ENCODE measurements at regions not wholly inside any gene's neighbourhood (a gene's known extent, or its start where the extent isn't known, plus 50 kb on each side); places are given as distances from the start of the nearest gene placed in this dataset.
"Not testable (repeated sequence)": the region's sequence is repeated elsewhere in the genome, so short reads cannot be mapped to it uniquely, and the experiment has no call there.

DNA sequence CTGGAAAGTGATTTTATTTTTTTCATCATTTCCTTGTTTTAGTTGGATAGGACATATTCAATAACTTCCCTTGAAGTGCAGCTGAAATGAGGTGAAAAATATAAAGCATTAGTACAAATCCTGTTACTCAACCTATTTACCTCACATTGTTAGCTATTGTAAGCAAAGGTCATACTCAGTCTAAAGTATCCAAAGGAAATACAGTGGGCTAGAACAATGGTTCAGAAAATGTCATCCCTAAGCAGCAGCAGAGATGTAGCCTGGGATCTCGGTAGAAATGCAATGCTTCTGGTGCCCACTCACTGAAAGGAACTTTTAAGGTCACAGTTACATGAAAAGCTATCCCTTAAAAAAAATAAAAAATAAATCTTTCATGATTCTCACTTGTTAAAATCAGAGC, 300.6 kb downstream of the PPP4R3C start:
- no peaks in the 10 kb centered on the region for H3K36me3 ChIP-seq (ENCODE audit: insufficient read depth, insufficient read length, low read length)
- H3K4me1 ChIP-seq (ENCODE audit: insufficient read depth, insufficient read length): no peaks in the 10 kb centered on the region
- H3K9ac ChIP-seq (ENCODE audit: insufficient read length, low read depth): no peak overlapping the region
- TF ChIP-seq ZNF274 (IDR thresholded peaks at IDR 0.05; ENCODE audit: low read depth, low read length): no peak
- TF ChIP-seq SUZ12 (IDR thresholded peaks at IDR 0.05; ENCODE audit: extremely low read depth, insufficient read depth, insufficient read length): no peak
- no peak for TF ChIP-seq YY1 (IDR thresholded peaks at IDR 0.05; ENCODE audit: insufficient read depth, insufficient read length)
- H3K9me3 ChIP-seq (ENCODE audit: insufficient read depth, low read length): no peaks in the 10 kb centered on the region
- DNase-seq (ENCODE audit: low read depth, low spot score): no peak
- no peaks in the 10 kb centered on the region for H3K27me3 ChIP-seq (ENCODE audit: insufficient read depth, insufficient read length)
- no peak overlapping the region for H3K4me3 ChIP-seq (ENCODE audit: insufficient read length, low read depth)

DNA sequence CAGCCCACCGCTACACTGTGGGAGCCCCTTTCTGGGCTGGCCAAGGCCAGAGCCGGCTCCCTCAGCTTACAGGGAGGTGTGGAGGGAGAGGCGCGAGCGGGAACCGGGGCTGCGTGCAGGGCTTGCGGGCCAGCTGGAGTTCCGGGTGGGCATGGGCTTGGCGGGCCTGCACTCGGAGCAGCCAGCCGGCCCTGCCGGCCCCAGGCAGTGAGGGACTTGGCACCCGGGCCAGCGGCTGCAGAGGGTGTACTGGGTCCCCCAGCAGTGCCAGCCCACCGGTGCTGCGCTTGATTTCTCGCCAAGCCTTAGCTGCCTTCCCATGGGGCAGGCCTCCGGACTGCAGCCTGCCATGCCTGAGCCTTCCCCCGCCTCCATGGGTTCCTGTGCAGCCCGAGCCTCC, 306.2 kb downstream of the PPP4R3C start:
- H3K36me3 ChIP-seq (ENCODE audit: insufficient read depth, insufficient read length, low read length); DNase-seq (ENCODE audit: low read depth, low spot score); H3K27me3 ChIP-seq (ENCODE audit: insufficient read depth, insufficient read length); H3K9me3 ChIP-seq (ENCODE audit: insufficient read depth, low read length); H3K9ac ChIP-seq (ENCODE audit: insufficient read length, low read depth); H3K4me1 ChIP-seq (ENCODE audit: insufficient read depth, insufficient read length); H3K4me3 ChIP-seq (ENCODE audit: insufficient read length, low read depth): not testable (repeated sequence)

GRCh38 chrX:27136325-27136724, 326.8 kb downstream of the PPP4R3C start:
- no peak overlapping the region for H3K9ac ChIP-seq (ENCODE audit: insufficient read length, low read depth)
- H3K9me3 ChIP-seq (ENCODE audit: insufficient read depth, low read length): no peaks in the 10 kb centered on the region
- no peak for TF ChIP-seq YY1 (IDR thresholded peaks at IDR 0.05; ENCODE audit: insufficient read depth, insufficient read length)
- no peak for TF ChIP-seq SUZ12 (IDR thresholded peaks at IDR 0.05; ENCODE audit: extremely low read depth, insufficient read depth, insufficient read length)
- no peak for TF ChIP-seq ZNF274 (IDR thresholded peaks at IDR 0.05; ENCODE audit: low read depth, low read length)
- no peak for DNase-seq (ENCODE audit: low read depth, low spot score)
- no peaks in the 10 kb centered on the region for H3K27me3 ChIP-seq (ENCODE audit: insufficient read depth, insufficient read length)
- H3K36me3 ChIP-seq (ENCODE audit: insufficient read depth, insufficient read length, low read length): no peaks in the 10 kb centered on the region
- H3K4me1 ChIP-seq (ENCODE audit: insufficient read depth, insufficient read length): no peaks in the 10 kb centered on the region
- no peak overlapping the region for H3K4me3 ChIP-seq (ENCODE audit: insufficient read length, low read depth)

GRCh38 chrX:27132862-27133261, 330.3 kb downstream of the PPP4R3C start:
- TF ChIP-seq SUZ12 (IDR thresholded peaks at IDR 0.05; ENCODE audit: extremely low read depth, insufficient read depth, insufficient read length) (no peak), YY1 (IDR thresholded peaks at IDR 0.05; ENCODE audit: insufficient read depth, insufficient read length) (no peak), ZNF274 (IDR thresholded peaks at IDR 0.05; ENCODE audit: low read depth, low read length) (no peak)
- no peak overlapping the region for H3K4me3 ChIP-seq (ENCODE audit: insufficient read length, low read depth)
- H3K9me3 ChIP-seq (ENCODE audit: insufficient read depth, low read length): no peaks in the 10 kb centered on the region
- no peaks in the 10 kb centered on the region for H3K27me3 ChIP-seq (ENCODE audit: insufficient read depth, insufficient read length)
- H3K4me1 ChIP-seq (ENCODE audit: insufficient read depth, insufficient read length): no peaks in the 10 kb centered on the region
- no peak overlapping the region for H3K9ac ChIP-seq (ENCODE audit: insufficient read length, low read depth)
- DNase-seq (ENCODE audit: low read depth, low spot score): no peak
- H3K36me3 ChIP-seq (ENCODE audit: insufficient read depth, insufficient read length, low read length): no peaks in the 10 kb centered on the region

DNA sequence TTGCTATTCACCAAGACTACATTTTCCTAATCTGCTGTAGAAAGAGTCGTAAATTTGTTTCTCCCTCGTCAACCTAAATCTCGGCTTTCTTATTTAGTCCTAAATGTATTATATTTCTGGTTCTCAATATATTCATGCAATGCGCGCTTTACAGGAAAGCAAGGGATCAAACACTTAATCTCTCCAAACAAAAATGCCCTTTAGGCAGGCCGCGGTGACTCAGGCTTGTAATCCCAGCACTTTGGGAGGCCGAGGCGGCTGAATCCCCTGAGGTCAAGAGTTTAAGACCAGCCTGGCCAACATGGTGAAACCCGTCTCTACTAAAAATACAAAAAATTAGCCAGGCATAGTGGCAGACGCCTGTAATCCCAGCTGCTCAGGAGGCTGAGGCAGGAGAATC, 376.0 kb downstream of the PPP4R3C start:
- H3K4me1 ChIP-seq (ENCODE audit: insufficient read depth, insufficient read length); H3K9ac ChIP-seq (ENCODE audit: insufficient read length, low read depth); H3K36me3 ChIP-seq (ENCODE audit: insufficient read depth, insufficient read length, low read length); H3K9me3 ChIP-seq (ENCODE audit: insufficient read depth, low read length); DNase-seq (ENCODE audit: low read depth, low spot score); H3K27me3 ChIP-seq (ENCODE audit: insufficient read depth, insufficient read length); H3K4me3 ChIP-seq (ENCODE audit: insufficient read length, low read depth): not testable (repeated sequence)

DNA sequence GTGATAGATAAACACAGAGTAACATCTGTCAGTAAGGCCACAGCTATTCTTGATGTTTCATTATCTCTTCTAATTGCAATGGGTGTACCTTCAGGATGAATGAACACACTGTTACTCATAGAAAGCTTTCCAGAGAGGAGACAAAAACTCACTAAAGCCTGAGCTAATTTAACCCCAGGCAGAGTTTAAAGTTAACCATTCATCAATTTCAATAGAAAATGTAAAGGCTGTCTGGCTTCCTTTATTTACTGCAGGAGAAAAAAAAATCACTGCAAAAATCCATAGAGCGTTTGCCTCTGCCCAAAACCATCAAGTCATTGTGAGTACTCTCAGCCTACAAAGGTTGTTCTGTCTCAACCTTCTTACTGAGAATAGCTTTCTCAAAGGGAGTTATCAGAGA, 376.9 kb downstream of the PPP4R3C start:
- H3K9ac ChIP-seq (ENCODE audit: insufficient read length, low read depth): no peak overlapping the region
- H3K27me3 ChIP-seq (ENCODE audit: insufficient read depth, insufficient read length): no peaks in the 10 kb centered on the region
- no peaks in the 10 kb centered on the region for H3K4me1 ChIP-seq (ENCODE audit: insufficient read depth, insufficient read length)
- H3K36me3 ChIP-seq (ENCODE audit: insufficient read depth, insufficient read length, low read length): no peaks in the 10 kb centered on the region
- H3K4me3 ChIP-seq (ENCODE audit: insufficient read length, low read depth): no peak overlapping the region
- no peak for DNase-seq (ENCODE audit: low read depth, low spot score)
- TF ChIP-seq SUZ12 (IDR thresholded peaks at IDR 0.05; ENCODE audit: extremely low read depth, insufficient read depth, insufficient read length) (no peak), ZNF274 (IDR thresholded peaks at IDR 0.05; ENCODE audit: low read depth, low read length) (no peak), YY1 (IDR thresholded peaks at IDR 0.05; ENCODE audit: insufficient read depth, insufficient read length) (no peak)
- H3K9me3 ChIP-seq (ENCODE audit: insufficient read depth, low read length): no peaks in the 10 kb centered on the region

- no peak overlapping the region for H3K4me3 ChIP-seq (ENCODE audit: insufficient read length, low read depth)
- no peaks in the 10 kb centered on the region for H3K9me3 ChIP-seq (ENCODE audit: insufficient read depth, low read length)
- no peaks in the 10 kb centered on the region for H3K36me3 ChIP-seq (ENCODE audit: insufficient read depth, insufficient read length, low read length)
- TF ChIP-seq YY1 (IDR thresholded peaks at IDR 0.05; ENCODE audit: insufficient read depth, insufficient read length) (no peak), SUZ12 (IDR thresholded peaks at IDR 0.05; ENCODE audit: extremely low read depth, insufficient read depth, insufficient read length) (no peak), ZNF274 (IDR thresholded peaks at IDR 0.05; ENCODE audit: low read depth, low read length) (no peak)
- H3K9ac ChIP-seq (ENCODE audit: insufficient read length, low read depth): no peak overlapping the region
- no peaks in the 10 kb centered on the region for H3K4me1 ChIP-seq (ENCODE audit: insufficient read depth, insufficient read length)
- H3K27me3 ChIP-seq (ENCODE audit: insufficient read depth, insufficient read length): no peaks in the 10 kb centered on the region
- DNase-seq (ENCODE audit: low read depth, low spot score): no peak
Measured at GRCh38 chrX:27085346-27085745, 377.8 kb downstream of the PPP4R3C start.

DNA sequence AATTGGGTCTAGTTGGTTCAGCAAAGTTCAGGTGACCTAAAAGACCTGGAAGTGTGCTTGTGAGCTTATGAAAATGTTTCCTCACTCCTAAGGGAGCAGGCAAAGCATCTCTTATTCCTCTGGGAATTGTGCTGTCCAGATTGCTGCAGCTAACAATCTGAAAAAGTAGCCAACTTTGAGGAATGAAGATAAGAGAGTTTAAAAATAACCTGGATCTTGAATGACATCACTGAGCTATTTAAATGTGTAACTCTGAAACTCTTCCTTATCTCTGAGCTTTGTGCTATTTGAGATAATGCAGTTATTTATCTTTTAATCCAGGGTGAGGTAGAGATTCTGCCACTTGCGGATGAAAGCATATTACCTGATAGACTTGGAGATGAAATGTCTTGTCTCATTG, 384.8 kb downstream of the PPP4R3C start:
- H3K9ac ChIP-seq (ENCODE audit: insufficient read length, low read depth): no peak overlapping the region
- DNase-seq (ENCODE audit: low read depth, low spot score): no peak
- H3K36me3 ChIP-seq (ENCODE audit: insufficient read depth, insufficient read length, low read length): no peaks in the 10 kb centered on the region
- no peaks in the 10 kb centered on the region for H3K27me3 ChIP-seq (ENCODE audit: insufficient read depth, insufficient read length)
- H3K9me3 ChIP-seq (ENCODE audit: insufficient read depth, low read length): 0 out of 2 replicates have a peak, but pooled peaks cover 8% of the 10 kb centered on the region
- TF ChIP-seq ZNF274 (IDR thresholded peaks at IDR 0.05; ENCODE audit: low read depth, low read length): no peak
- TF ChIP-seq SUZ12 (IDR thresholded peaks at IDR 0.05; ENCODE audit: extremely low read depth, insufficient read depth, insufficient read length): no peak
- TF ChIP-seq YY1 (IDR thresholded peaks at IDR 0.05; ENCODE audit: insufficient read depth, insufficient read length): no peak
- no peaks in the 10 kb centered on the region for H3K4me1 ChIP-seq (ENCODE audit: insufficient read depth, insufficient read length)
- no peak overlapping the region for H3K4me3 ChIP-seq (ENCODE audit: insufficient read length, low read depth)

Measured in NT2/D1 (cell line).